ENCODE measurements at regions not wholly inside any gene's neighbourhood (a gene's known extent, or its start where the extent isn't known, plus 50 kb on each side); places are given as distances from the start of the nearest gene placed in this dataset.

GRCh38 chr14:84806622-84807021, 723.3 kb upstream of the FLRT2 start:
- ChIA-PET CTCF (no interaction called here), POLR2A (interaction anchor here (0.6 to 1.7 kb wide), 9 partner anchors 9 to 724 kb away, joined by 3 to 11 read pairs (median 4); partner anchors contain the start of gene FLRT2)
- H3K9me3 Mint-ChIP-seq (ENCODE audit: unreplicated experiment): peaks cover 8% of the 10 kb centered on the region

GRCh38 chr14:84807673-84808072, 722.3 kb upstream of the FLRT2 start:
- H3K27me3 Mint-ChIP-seq (ENCODE audit: insufficient read depth, unreplicated experiment): no peaks in the 10 kb centered on the region
- TF ChIP-seq CTCF (IDR thresholded peaks at IDR 0.05; ENCODE audit: unreplicated experiment): no peak
- H3K4me3 Mint-ChIP-seq (ENCODE audit: unreplicated experiment): no peak overlapping the region
- peaks cover 17% of the 10 kb centered on the region for H3K4me1 Mint-ChIP-seq (ENCODE audit: insufficient read depth, unreplicated experiment)
- ChIA-PET POLR2A (interaction anchor here (1.1 to 1.7 kb wide), 2 partner anchors 18 to 723 kb away, joined by 3 to 5 read pairs; partner anchors contain the start of gene FLRT2), CTCF (no interaction called here)
- H3K27ac Mint-ChIP-seq (ENCODE audit: low read depth, unreplicated experiment): no peak overlapping the region
- no peaks in the 10 kb centered on the region for H3K36me3 Mint-ChIP-seq (ENCODE audit: insufficient read depth, unreplicated experiment)
- H3K9me3 Mint-ChIP-seq (ENCODE audit: unreplicated experiment): peaks cover 3% of the 10 kb centered on the region
- no peak for DNase-seq (ENCODE audit: unreplicated experiment)
- intact Hi-C loops (cut with micrococcal nuclease): loop anchor here (10.0 kb wide), 1 partner anchor 727 kb away; the partner anchor contains the start of gene FLRT2
- BruUV-seq (replicated peaks): no TSS peak

More at GRCh38 chr14:84806622-84807021, 723.3 kb upstream of the FLRT2 start:
- peaks cover 17% of the 10 kb centered on the region for H3K4me1 Mint-ChIP-seq (ENCODE audit: insufficient read depth, unreplicated experiment)
- intact Hi-C loops (cut with micrococcal nuclease): loop anchor here (10.0 kb wide), 1 partner anchor 728 kb away; the partner anchor contains the start of gene FLRT2
- BruUV-seq (replicated peaks): no TSS peak
- no peaks in the 10 kb centered on the region for H3K36me3 Mint-ChIP-seq (ENCODE audit: insufficient read depth, unreplicated experiment)
- peak overlapping the region; percentile 86 for H3K27ac Mint-ChIP-seq (ENCODE audit: low read depth, unreplicated experiment)
- no peaks in the 10 kb centered on the region for H3K27me3 Mint-ChIP-seq (ENCODE audit: insufficient read depth, unreplicated experiment)
- TF ChIP-seq CTCF (IDR thresholded peaks at IDR 0.05; ENCODE audit: unreplicated experiment): no peak
- no peak overlapping the region for H3K4me3 Mint-ChIP-seq (ENCODE audit: unreplicated experiment)
- DNase-seq (ENCODE audit: unreplicated experiment): peak; percentile 79

- ChIA-PET CTCF (interaction anchor here (0.7 kb wide), 1 partner anchor 91 kb away, joined by 3 read pairs; no protein-coding TSS in a partner anchor), POLR2A (no interaction called here)
- no TSS peak for BruUV-seq (replicated peaks)
- Mint-ChIP-seq H3K4me1 (ENCODE audit: insufficient read depth, unreplicated experiment) (peaks cover 17% of the 10 kb centered on the region), H3K9me3 (ENCODE audit: unreplicated experiment) (no peaks in the 10 kb centered on the region), H3K27me3 (ENCODE audit: insufficient read depth, unreplicated experiment) (no peaks in the 10 kb centered on the region), H3K36me3 (ENCODE audit: insufficient read depth, unreplicated experiment) (no peaks in the 10 kb centered on the region), H3K27ac (ENCODE audit: low read depth, unreplicated experiment) (no peak overlapping the region), H3K4me3 (ENCODE audit: unreplicated experiment) (no peak overlapping the region)
- intact Hi-C loops (cut with micrococcal nuclease): loop anchor here (10.0 kb wide), 1 partner anchor 726 kb away; the partner anchor contains the start of gene FLRT2
- no peak for DNase-seq (ENCODE audit: unreplicated experiment)
- no peak for TF ChIP-seq CTCF (IDR thresholded peaks at IDR 0.05; ENCODE audit: unreplicated experiment)
Observed at GRCh38 chr14:84809158-84809557, 720.8 kb upstream of the FLRT2 start.

GRCh38 chr14:84814391-84814790, 715.6 kb upstream of the FLRT2 start:
- H3K27ac Mint-ChIP-seq (ENCODE audit: low read depth, unreplicated experiment): no peak overlapping the region
- no TSS peak for BruUV-seq (replicated peaks)
- H3K9me3 Mint-ChIP-seq (ENCODE audit: unreplicated experiment): no peaks in the 10 kb centered on the region
- H3K4me3 Mint-ChIP-seq (ENCODE audit: unreplicated experiment): no peak overlapping the region
- no peaks in the 10 kb centered on the region for H3K4me1 Mint-ChIP-seq (ENCODE audit: insufficient read depth, unreplicated experiment)
- TF ChIP-seq CTCF (IDR thresholded peaks at IDR 0.05; ENCODE audit: unreplicated experiment): no peak
- DNase-seq (ENCODE audit: unreplicated experiment): no peak
- no peaks in the 10 kb centered on the region for H3K36me3 Mint-ChIP-seq (ENCODE audit: insufficient read depth, unreplicated experiment)
- H3K27me3 Mint-ChIP-seq (ENCODE audit: insufficient read depth, unreplicated experiment): no peaks in the 10 kb centered on the region
- intact Hi-C loops (cut with micrococcal nuclease): no loop called here
- ChIA-PET POLR2A (no interaction called here), CTCF (no interaction called here)
